ENCODE measurements at regions not wholly inside any gene's neighbourhood (a gene's known extent, or its start where the extent isn't known, plus 50 kb on each side); places are given as distances from the start of the nearest gene placed in this dataset.

DNA sequence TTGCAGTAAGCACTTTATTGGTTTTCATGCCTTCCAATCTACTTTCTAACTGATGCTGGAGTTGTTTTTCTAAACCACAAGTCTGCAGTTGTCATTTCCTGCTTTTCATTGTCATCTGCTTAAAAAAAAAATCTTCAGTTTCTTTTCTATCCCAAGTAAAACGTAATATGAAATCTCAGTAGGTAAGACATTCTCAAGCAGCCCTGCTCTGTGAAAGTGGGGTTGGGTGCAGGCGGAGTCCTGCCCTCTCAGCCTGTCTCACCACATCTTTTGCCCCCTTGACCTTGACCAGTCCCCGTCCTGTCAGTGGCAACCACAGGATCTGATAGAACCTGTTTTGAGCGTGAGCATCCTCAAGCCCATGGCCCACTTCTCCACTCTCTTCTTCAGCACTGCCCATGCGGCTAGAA is 80.0 kb upstream of the CPO start:
- no peak for TF ChIP-seq EZH2 (IDR thresholded peaks at IDR 0.05; ENCODE audit: borderline replicate concordance, low read length)
- TF ChIP-seq, protein P1, sequence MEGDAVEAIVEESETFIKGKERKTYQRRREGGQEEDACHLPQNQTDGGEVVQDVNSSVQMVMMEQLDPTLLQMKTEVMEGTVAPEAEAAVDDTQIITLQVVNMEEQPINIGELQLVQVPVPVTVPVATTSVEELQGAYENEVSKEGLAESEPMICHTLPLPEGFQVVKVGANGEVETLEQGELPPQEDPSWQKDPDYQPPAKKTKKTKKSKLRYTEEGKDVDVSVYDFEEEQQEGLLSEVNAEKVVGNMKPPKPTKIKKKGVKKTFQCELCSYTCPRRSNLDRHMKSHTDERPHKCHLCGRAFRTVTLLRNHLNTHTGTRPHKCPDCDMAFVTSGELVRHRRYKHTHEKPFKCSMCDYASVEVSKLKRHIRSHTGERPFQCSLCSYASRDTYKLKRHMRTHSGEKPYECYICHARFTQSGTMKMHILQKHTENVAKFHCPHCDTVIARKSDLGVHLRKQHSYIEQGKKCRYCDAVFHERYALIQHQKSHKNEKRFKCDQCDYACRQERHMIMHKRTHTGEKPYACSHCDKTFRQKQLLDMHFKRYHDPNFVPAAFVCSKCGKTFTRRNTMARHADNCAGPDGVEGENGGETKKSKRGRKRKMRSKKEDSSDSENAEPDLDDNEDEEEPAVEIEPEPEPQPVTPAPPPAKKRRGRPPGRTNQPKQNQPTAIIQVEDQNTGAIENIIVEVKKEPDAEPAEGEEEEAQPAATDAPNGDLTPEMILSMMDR (conservative IDR thresholded peaks at IDR 0.05 in 1 of 2, IDR thresholded peaks at IDR 0.05 in 1 of 2; ENCODE audit: extremely low read depth in 1 of 2, insufficient read depth in 1 of 2, low read depth in 1 of 2, low read length in 2 of 2), result no peak
